SK-N-SH (cell line): ENCODE measurements at regions not wholly inside any gene's neighbourhood (a gene's known extent, or its start where the extent isn't known, plus 50 kb on each side); places are given as distances from the start of the nearest gene placed in this dataset.

Source experiments
- CTCF ChIA-PET: fragments of 300-600, 350-600 bp; formaldehyde crosslinking; extraction: SDS; loops from one replicate; lab custom pipeline; 2021; lab: Yijun Ruan, JAX
- POLR2A ChIA-PET: fragments of 350-600 bp; sonication (Branson Sonifier 250); formaldehyde crosslinking; extraction: SDS; loops from one replicate; lab custom pipeline; 2020; ENCODE audit warnings: antibody characterized with exemption, inconsistent platforms; lab: Yijun Ruan, JAX
- DNase-seq: peaks from one replicate; pipeline ENCODE4 v3.0.0; 2012
- H2AFZ ChIP-seq: fragments of 200-600 bp; sonication (generic); 2 replicates; pipeline ENCODE4 v1.8.1; 2016; ENCODE audit warnings: antibody characterized with exemption, mild to moderate bottlenecking, low read depth
- H3F3A ChIP-seq: fragments of 200-600 bp; sonication (generic); replicated peaks from 2 replicates; pipeline ENCODE3; 2016; ENCODE audit warnings: antibody characterized with exemption, mild to moderate bottlenecking; ENCODE audit not compliant: insufficient read depth
- H3K27ac ChIP-seq, 2 experiments: fragments of 200-500 bp in 1 of 2; fragments of 200-600 bp in 1 of 2; sonication (Bioruptor generic) in 1 of 2; sonication (generic), shearing (Covaris generic) in 1 of 2; 2 replicates each; pipeline versions ENCODE4 v1.5.1 to v1.6.1; 2014 to 2016; ENCODE audit warnings: low read depth in 2 of 2, inconsistent platforms in 1 of 2, low read length in 1 of 2, mild to moderate bottlenecking in 1 of 2, mixed read lengths in 1 of 2
- H3K27me3 ChIP-seq: fragments of 200-600 bp; sonication (generic), shearing (Covaris generic); 2 replicates; pipeline ENCODE4 v1.6.1; 2016; ENCODE audit warnings: mixed run types; ENCODE audit not compliant: insufficient read depth
- H3K36me3 ChIP-seq, 2 experiments: fragments of 200-500 bp in 1 of 2; fragments of 200-600 bp in 1 of 2; sonication (Bioruptor generic) in 1 of 2; sonication (generic) in 1 of 2; replicated peaks in 1 of 2; 2 replicates each; pipeline versions ENCODE3 to v1.5.1; 2014 to 2016; ENCODE audit warnings: low read length in 1 of 2, mild to moderate bottlenecking in 1 of 2; ENCODE audit not compliant: insufficient read depth in 2 of 2, control insufficient read depth in 1 of 2
- H3K4me1 ChIP-seq, 2 experiments: fragments of 200-500 bp in 1 of 2; fragments of 200-600 bp in 1 of 2; sonication (Bioruptor generic) in 1 of 2; sonication (generic), shearing (Covaris generic) in 1 of 2; 2 replicates each; pipeline versions ENCODE4 v1.5.1 to v1.6.1; 2014 to 2016; ENCODE audit warnings: low read depth in 1 of 2, low read length in 1 of 2, mixed run types in 1 of 2; ENCODE audit not compliant: insufficient read depth in 2 of 2, control insufficient read depth in 1 of 2
- H3K4me2 ChIP-seq: fragments of 200-600 bp; sonication (generic), shearing (Covaris generic); 2 replicates; pipeline ENCODE4 v1.6.1; 2017; ENCODE audit warnings: mixed run types
- H3K4me3 ChIP-seq, 2 experiments: fragments of 200-500 bp in 1 of 2; fragments of 200-600 bp in 1 of 2; sonication (Bioruptor generic) in 1 of 2; sonication (generic), shearing (Covaris generic) in 1 of 2; 2 replicates each; pipeline versions ENCODE4 v1.5.1 to v1.8.1; 2014 to 2016; ENCODE audit warnings: low read depth in 2 of 2, inconsistent platforms in 1 of 2, low read length in 1 of 2, mild to moderate bottlenecking in 1 of 2, mixed read lengths in 1 of 2, moderate library complexity in 1 of 2
- H3K79me2 ChIP-seq: fragments of 200-600 bp; sonication (generic); 2 replicates; pipeline ENCODE4 v1.8.1; 2017; ENCODE audit warnings: mild to moderate bottlenecking; ENCODE audit not compliant: insufficient read depth
- H3K9ac ChIP-seq: fragments of 200-600 bp; sonication (generic); 2 replicates; pipeline ENCODE4 v1.6.1; 2017; ENCODE audit warnings: mixed run types
- H3K9me2 ChIP-seq: fragments of 200-600 bp; sonication (generic); 2 replicates; pipeline ENCODE4 v1.6.1; 2017; ENCODE audit warnings: mixed run types
- H3K9me3 ChIP-seq: fragments of 200-600 bp; sonication (generic); 2 replicates; pipeline ENCODE4 v1.6.1; 2017; ENCODE audit warnings: mixed run types, mild to moderate bottlenecking, moderate library complexity
- H4K20me1 ChIP-seq: fragments of 200-600 bp; sonication (generic); 2 replicates; pipeline ENCODE4 v1.6.1; 2017; ENCODE audit warnings: mild to moderate bottlenecking, mixed run types; ENCODE audit not compliant: insufficient read depth
- ELF1 ChIP-seq: IDR thresholded peaks from 2 replicates; pipeline ENCODE4 v1.4.0; 2012
- FOSL2 ChIP-seq: IDR thresholded peaks from 2 replicates; pipeline ENCODE4 v1.4.0; 2012; ENCODE audit warnings: low read depth, mild to moderate bottlenecking, moderate library complexity, borderline replicate concordance
- FOXJ3 ChIP-seq: sonication (generic); formaldehyde crosslinking; IDR thresholded peaks from 2 replicates; pipeline ENCODE4 v1.5.1; 2020; ENCODE audit warnings: mild to moderate bottlenecking, missing genetic modification reagents
- FOXM1 ChIP-seq: IDR thresholded peaks from 2 replicates; pipeline ENCODE4 v1.4.0; 2012; ENCODE audit warnings: low read depth, mild to moderate bottlenecking
- GATA2 ChIP-seq: sonication (generic); formaldehyde crosslinking; IDR thresholded peaks from 2 replicates; pipeline ENCODE4 v1.5.0; 2020; ENCODE audit warnings: mild to moderate bottlenecking, missing genetic modification reagents
- JUND ChIP-seq: IDR thresholded peaks from 2 replicates; pipeline ENCODE4 v1.4.0; 2012
- MEF2A ChIP-seq: IDR thresholded peaks from 2 replicates; pipeline ENCODE4 v1.4.0; 2012; ENCODE audit warnings: low read depth, borderline replicate concordance
- MXI1 ChIP-seq: IDR thresholded peaks from 2 replicates; pipeline ENCODE4 v1.6.1; 2012; ENCODE audit warnings: mild to moderate bottlenecking, low read depth, low read length, improper control_type of control experiment
- NFIC ChIP-seq: IDR thresholded peaks from 2 replicates; pipeline ENCODE4 v1.4.0; 2012; ENCODE audit warnings: borderline replicate concordance
- NRF1 ChIP-seq: IDR thresholded peaks from 2 replicates; pipeline ENCODE4 v1.6.1; 2012; ENCODE audit warnings: low read depth, mild to moderate bottlenecking, low read length
- PBX3 ChIP-seq: IDR thresholded peaks from 2 replicates; pipeline ENCODE4; 2012
- POLR2AphosphoS5 ChIP-seq: IDR thresholded peaks from 2 replicates; pipeline ENCODE4 v1.6.1; 2012; ENCODE audit warnings: low read depth, low read length
- RAD21 ChIP-seq: IDR thresholded peaks from 2 replicates; pipeline ENCODE4 v1.6.1; 2012; ENCODE audit warnings: mild to moderate bottlenecking, low read length
- RCOR1 ChIP-seq: fragments of 150-350 bp; IDR thresholded peaks from 2 replicates; pipeline ENCODE4 v1.6.1; 2017; ENCODE audit warnings: antibody characterized with exemption, low read length
- REST ChIP-seq: IDR thresholded peaks from 2 replicates; pipeline ENCODE4 v1.6.1; 2012; ENCODE audit warnings: mild to moderate bottlenecking, low read depth, low read length, moderate library complexity
- RFX5 ChIP-seq: IDR thresholded peaks from 2 replicates; pipeline ENCODE4 v1.6.1; 2012; ENCODE audit warnings: mild to moderate bottlenecking, improper control_type of control experiment, low read length
- RXRA ChIP-seq: IDR thresholded peaks from 2 replicates; pipeline ENCODE4 v1.4.0; 2012; ENCODE audit warnings: low read depth, mild to moderate bottlenecking, borderline replicate concordance
- TCF12 ChIP-seq: IDR thresholded peaks from 2 replicates; pipeline ENCODE4 v1.4.0; 2012
- USF1 ChIP-seq: IDR thresholded peaks from 2 replicates; pipeline ENCODE4 v1.4.0; 2012; ENCODE audit warnings: low read depth, borderline replicate concordance
- USF2 ChIP-seq: fragments of 150-350 bp; IDR thresholded peaks from 2 replicates; pipeline ENCODE4 v1.6.1; 2017; ENCODE audit warnings: antibody characterized with exemption, low read length, low read depth, borderline replicate concordance
- ZBTB33 ChIP-seq: IDR thresholded peaks from 2 replicates; pipeline ENCODE4 v1.4.0; 2012; ENCODE audit warnings: low read depth, borderline replicate concordance
- WGBS: methylation state at CpG from one replicate; pipeline ENCODE4 v1.1.6; 2017; ENCODE audit warnings: low lambda C conversion rate; 5-methylcytosine and 5-hydroxymethylcytosine counted together

GRCh38 chr2:45176390-45176789, 167.1 kb upstream of the SIX2 start (continued):
- no peak for TF ChIP-seq USF1
- TF ChIP-seq PBX3, result no peak
- TF ChIP-seq TCF12, result no peak
- TF ChIP-seq NFIC, result no peak
- TF ChIP-seq RFX5, result no peak
- TF ChIP-seq MXI1, result no peak
- TF ChIP-seq FOXJ3 (CRISPR knock-in tag), result no peak
- no peak for TF ChIP-seq RAD21
- TF ChIP-seq, all 33 proteins: peak for 0

- ChIA-PET CTCF (interaction anchor here (0.7 to 0.8 kb wide), 2 partner anchors 10 to 235 kb away, joined by 3 to 4 read pairs; no protein-coding TSS in a partner anchor), POLR2A (interaction anchor here (0.5 kb wide), 1 partner anchor 437 kb away, joined by 4 read pairs; no protein-coding TSS in a partner anchor)
- Histone ChIP-seq H3K27ac (peak overlapping the region in 1 of 2 experiments; percentile 73; a peak in 2 of 4 replicates), H3K9ac (0 out of 2 replicates have a peak overlapping the region, but pooled peaks have one; percentile 1), H3K4me3 (no peak overlapping the region), H3K36me3 (no peaks in the 10 kb centered on the region), H2AFZ (no peak overlapping the region), H4K20me1 (no peaks in the 10 kb centered on the region), H3F3A (peaks cover 25% of the 10 kb centered on the region), H3K4me2 (0 out of 2 replicates have a peak overlapping the region, but pooled peaks have one; percentile 0), H3K9me2 (no peaks in the 10 kb centered on the region), H3K4me1 (peaks cover 10 to 14% of the 10 kb centered on the region in 2 experiments), H3K27me3 (no peaks in the 10 kb centered on the region), H3K9me3 (no peaks in the 10 kb centered on the region), H3K79me2 (no peaks in the 10 kb centered on the region)
- 38% methylated on average over 2 of the region's 2 CpGs for WGBS
- DNase-seq, result no peak
- TF ChIP-seq GATA2 (CRISPR knock-in tag), result no peak
- no peak for TF ChIP-seq FOXM1
- TF ChIP-seq NRF1, result no peak
- TF ChIP-seq RAD21, result no peak
- TF ChIP-seq POLR2AphosphoS5, result peak; percentile 43; the same call in 1 of the 2 replicates
- no peak for TF ChIP-seq USF1
- peak; percentile 90 for TF ChIP-seq FOSL2
- TF ChIP-seq ELF1, result no peak
- TF ChIP-seq RXRA, result 0 out of 2 replicates have a peak, but pooled peaks have one; percentile 54
- TF ChIP-seq JUND, result peak; percentile 82
- TF ChIP-seq PBX3, result peak; percentile 96
- no peak for TF ChIP-seq RCOR1
- no peak for TF ChIP-seq USF2
- no peak for TF ChIP-seq REST
- 0 out of 2 replicates have a peak, but pooled peaks have one; percentile 55 for TF ChIP-seq ZBTB33
- TF ChIP-seq MEF2A, result no peak
- no peak for TF ChIP-seq MXI1
Observed at GRCh38 chr2:45173513-45173912, 164.3 kb upstream of the SIX2 start.
